HL-60 (cell line): ENCODE measurements at regions not wholly inside any gene's neighbourhood (a gene's known extent, or its start where the extent isn't known, plus 50 kb on each side); places are given as distances from the start of the nearest gene placed in this dataset.

Source experiments
- POLR2AphosphoS5 ChIP-seq: IDR thresholded peaks from 2 replicates; pipeline ENCODE4 v1.6.1; 2012; ENCODE audit warnings: low read depth
- SPI1 ChIP-seq: IDR thresholded peaks from 2 replicates; pipeline ENCODE4 v1.6.1; 2012; ENCODE audit warnings: low read depth, mild to moderate bottlenecking, borderline replicate concordance
- TF ChIP-seq, protein P1 (sequence below): IDR thresholded peaks from one replicate; pipeline ENCODE4 v1.5.1; 2011; ENCODE audit warnings: low read length, control low read depth, inconsistent platforms; ENCODE audit not compliant: insufficient read depth

- TF ChIP-seq POLR2AphosphoS5 = no peak
- TF ChIP-seq, protein P1, sequence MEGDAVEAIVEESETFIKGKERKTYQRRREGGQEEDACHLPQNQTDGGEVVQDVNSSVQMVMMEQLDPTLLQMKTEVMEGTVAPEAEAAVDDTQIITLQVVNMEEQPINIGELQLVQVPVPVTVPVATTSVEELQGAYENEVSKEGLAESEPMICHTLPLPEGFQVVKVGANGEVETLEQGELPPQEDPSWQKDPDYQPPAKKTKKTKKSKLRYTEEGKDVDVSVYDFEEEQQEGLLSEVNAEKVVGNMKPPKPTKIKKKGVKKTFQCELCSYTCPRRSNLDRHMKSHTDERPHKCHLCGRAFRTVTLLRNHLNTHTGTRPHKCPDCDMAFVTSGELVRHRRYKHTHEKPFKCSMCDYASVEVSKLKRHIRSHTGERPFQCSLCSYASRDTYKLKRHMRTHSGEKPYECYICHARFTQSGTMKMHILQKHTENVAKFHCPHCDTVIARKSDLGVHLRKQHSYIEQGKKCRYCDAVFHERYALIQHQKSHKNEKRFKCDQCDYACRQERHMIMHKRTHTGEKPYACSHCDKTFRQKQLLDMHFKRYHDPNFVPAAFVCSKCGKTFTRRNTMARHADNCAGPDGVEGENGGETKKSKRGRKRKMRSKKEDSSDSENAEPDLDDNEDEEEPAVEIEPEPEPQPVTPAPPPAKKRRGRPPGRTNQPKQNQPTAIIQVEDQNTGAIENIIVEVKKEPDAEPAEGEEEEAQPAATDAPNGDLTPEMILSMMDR = no peak
- TF ChIP-seq SPI1 = no peak
Measured at GRCh38 chr12:63302269-63302940, 151.4 kb upstream of the AVPR1A start.
